HEK293T (cell line): ENCODE measurements at regions not wholly inside any gene's neighbourhood (a gene's known extent, or its start where the extent isn't known, plus 50 kb on each side); places are given as distances from the start of the nearest gene placed in this dataset.

ENCODE experiments used
- ARNT ChIP-seq: fragments of 450-650 bp; IDR thresholded peaks from 2 replicates; pipeline ENCODE4 v1.6.1; 2017; ENCODE audit warnings: mild to moderate bottlenecking
- BHLHE40 ChIP-seq: fragments of 450-650 bp; IDR thresholded peaks from 2 replicates; pipeline ENCODE4 v1.6.1; 2016; ENCODE audit warnings: mild to moderate bottlenecking, moderate library complexity, borderline replicate concordance
- ELF4 ChIP-seq: fragments of 450-650 bp; IDR thresholded peaks from 2 replicates; pipeline ENCODE4 v1.6.1; 2017; ENCODE audit warnings: antibody characterized with exemption
- FOXA1 ChIP-seq: fragments of 450-650 bp; IDR thresholded peaks from 2 replicates; pipeline ENCODE4 v1.6.1; 2016; ENCODE audit warnings: mild to moderate bottlenecking
- FOXK2 ChIP-seq: fragments of 450-650 bp; IDR thresholded peaks from 2 replicates; pipeline ENCODE4 v1.6.1; 2016; ENCODE audit warnings: mild to moderate bottlenecking
- FOXM1 ChIP-seq: fragments of 450-650 bp; IDR thresholded peaks from 2 replicates; pipeline ENCODE4 v1.6.1; 2017; ENCODE audit warnings: mild to moderate bottlenecking, borderline replicate concordance
- L3MBTL2 ChIP-seq: fragments of 450-650 bp; conservative IDR thresholded peaks from 2 replicates; pipeline ENCODE4 v1.6.1; 2016; ENCODE audit warnings: mild to moderate bottlenecking
- LEF1 ChIP-seq: fragments of 450-650 bp; IDR thresholded peaks from 2 replicates; pipeline ENCODE4 v1.6.1; 2017; ENCODE audit warnings: mild to moderate bottlenecking, borderline replicate concordance
- PKNOX1 ChIP-seq: fragments of 450-650 bp; IDR thresholded peaks from 2 replicates; pipeline ENCODE4 v1.6.1; 2016
- SP1 ChIP-seq: fragments of 450-650 bp; IDR thresholded peaks from 2 replicates; pipeline ENCODE4 v1.6.1; 2017
- SUZ12 ChIP-seq: fragments of 450-650 bp; IDR thresholded peaks from 2 replicates; pipeline ENCODE4 v1.6.1; 2016; ENCODE audit warnings: mild to moderate bottlenecking
- TARDBP ChIP-seq: fragments of 450-650 bp; IDR thresholded peaks from 2 replicates; pipeline ENCODE4 v1.6.1; 2016
- ZNF384 ChIP-seq: fragments of 450-650 bp; IDR thresholded peaks from 2 replicates; pipeline ENCODE4 v1.6.1; 2016

- TF ChIP-seq SUZ12: no peak
- no peak for TF ChIP-seq L3MBTL2
- TF ChIP-seq ARNT: no peak
- no peak for TF ChIP-seq SP1
- TF ChIP-seq TARDBP: no peak
- no peak for TF ChIP-seq PKNOX1
- TF ChIP-seq FOXM1: no peak
- TF ChIP-seq ELF4: no peak
- no peak for TF ChIP-seq FOXA1
- no peak for TF ChIP-seq FOXK2
- no peak for TF ChIP-seq ZNF384
- TF ChIP-seq BHLHE40: no peak
- no peak for TF ChIP-seq LEF1
Observed at GRCh38 chr5:17828681-17829080, 194.4 kb downstream of the TAF11L14 start.
